ENCODE measurements at regions not wholly inside any gene's neighbourhood (a gene's known extent, or its start where the extent isn't known, plus 50 kb on each side); places are given as distances from the start of the nearest gene placed in this dataset.
A peak's percentile ranks its signal among the peaks of the same experiment; 100 is the strongest.

DNA sequence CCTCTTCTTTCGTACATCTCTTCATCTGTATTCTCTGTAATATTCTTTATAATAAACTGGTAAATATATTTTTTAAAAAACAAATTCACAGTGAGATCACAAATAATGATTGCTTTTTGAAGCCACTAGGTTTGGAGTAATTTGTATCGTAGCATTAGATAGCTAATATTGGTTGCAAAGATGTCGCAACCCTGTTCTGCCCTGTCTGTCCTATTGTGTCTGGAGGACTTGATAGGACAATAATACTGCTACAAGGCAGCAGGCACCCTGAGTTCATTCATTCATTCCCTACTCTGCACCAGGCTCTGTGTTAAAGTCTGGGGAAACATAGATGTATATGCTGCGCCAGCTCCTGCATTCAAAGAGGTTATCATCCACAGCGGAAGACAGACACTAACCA, 206.7 kb upstream of the KLF4 start:
- no peak for DNase-seq (ENCODE audit: low read depth in 6 of 9, low spot score in 9 of 9)
- Histone ChIP-seq H3K27ac (ENCODE audit: low read depth in 1 of 2, low read length in 1 of 2) (no peak overlapping the region), H3K27me3 (ENCODE audit: control insufficient read depth in 2 of 2, insufficient read depth in 1 of 2, low read length in 1 of 2) (no peaks in the 10 kb centered on the region), H3K4me1 (ENCODE audit: control insufficient read depth in 2 of 2, insufficient read depth in 2 of 2, low read length in 2 of 2) (no peaks in the 10 kb centered on the region), H3K9me3 (ENCODE audit: control insufficient read depth in 2 of 2, insufficient read depth in 1 of 2, low read length in 1 of 2) (no peaks in the 10 kb centered on the region), H3K4me3 (ENCODE audit: low read length in 2 of 2) (no peak overlapping the region), H3K36me3 (ENCODE audit: control insufficient read depth in 2 of 2, insufficient read depth in 2 of 2, low read length in 1 of 2) (no peaks in the 10 kb centered on the region)
- WGBS: 87% methylated on average over 5 of the region's 5 CpGs

DNA sequence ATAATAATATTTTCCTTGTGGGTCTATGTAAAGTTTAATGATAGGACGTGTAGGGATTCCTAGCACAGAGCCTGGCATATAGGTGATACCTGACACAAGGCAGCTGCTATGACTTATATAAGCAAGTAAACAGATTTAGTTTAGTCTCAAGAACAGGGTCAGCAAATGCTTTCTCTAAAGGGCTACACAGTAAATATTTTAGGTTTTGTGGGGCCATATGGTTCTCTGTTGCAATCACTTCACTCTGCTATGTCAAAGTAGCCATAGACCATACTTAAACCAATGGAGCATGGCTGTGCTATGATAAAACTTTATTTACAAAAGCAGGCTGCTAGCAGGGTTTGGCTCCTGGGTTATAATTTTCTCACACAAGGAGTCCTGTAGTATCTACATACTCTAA, 204.8 kb upstream of the KLF4 start:
- no peaks in the 10 kb centered on the region for H3K36me3 ChIP-seq (ENCODE audit: control insufficient read depth in 2 of 2, insufficient read depth in 2 of 2, low read length in 1 of 2)
- no peaks in the 10 kb centered on the region for H3K4me1 ChIP-seq (ENCODE audit: control insufficient read depth in 2 of 2, insufficient read depth in 2 of 2, low read length in 2 of 2)
- no peak overlapping the region for H3K27ac ChIP-seq (ENCODE audit: low read depth in 1 of 2, low read length in 1 of 2)
- no peak overlapping the region for H3K4me3 ChIP-seq (ENCODE audit: low read length in 2 of 2)
- DNase-seq (ENCODE audit: low read depth in 6 of 9, low spot score in 9 of 9): no peak
- no peaks in the 10 kb centered on the region for H3K9me3 ChIP-seq (ENCODE audit: control insufficient read depth in 2 of 2, insufficient read depth in 1 of 2, low read length in 1 of 2)
- no peaks in the 10 kb centered on the region for H3K27me3 ChIP-seq (ENCODE audit: control insufficient read depth in 2 of 2, insufficient read depth in 1 of 2, low read length in 1 of 2)
- WGBS: 94% methylated on average over 1 of the region's 1 CpG

DNA sequence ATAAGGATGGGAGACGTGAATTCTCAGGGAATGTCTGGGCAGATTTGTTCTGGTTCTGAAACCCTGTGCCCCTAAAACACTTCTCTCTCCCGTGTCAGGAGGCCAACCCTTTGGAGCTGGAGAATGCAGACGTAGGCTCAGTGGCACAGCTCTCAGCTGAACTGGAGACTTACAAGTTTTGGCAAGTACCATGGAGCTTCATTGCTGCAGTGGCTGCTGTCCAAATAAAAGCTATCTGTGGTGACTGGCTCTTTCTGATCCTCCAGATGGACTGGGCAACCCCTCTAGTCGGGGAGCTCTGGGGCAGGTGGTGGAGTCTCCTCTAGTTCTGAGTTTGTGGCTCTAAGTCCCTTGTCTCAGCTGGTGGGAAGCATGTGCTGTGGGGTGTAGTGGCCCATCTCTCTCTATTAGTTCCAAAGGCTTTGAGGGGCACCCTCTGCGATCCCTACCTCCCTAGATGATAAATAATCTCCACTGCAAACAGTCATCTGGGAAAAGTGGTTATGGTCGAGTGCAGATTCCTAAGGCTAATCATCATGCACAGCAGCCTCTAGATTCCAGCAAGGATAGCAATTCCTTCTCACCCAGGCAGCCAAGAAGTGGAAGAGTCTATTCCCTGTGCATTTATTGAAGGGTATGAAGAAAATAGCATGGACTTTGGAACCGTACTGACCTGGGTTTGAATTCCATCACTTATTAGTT, 204.2 kb upstream of the KLF4 start:
- Histone ChIP-seq H3K4me3 (ENCODE audit: low read length in 2 of 2) (no peak overlapping the region), H3K4me1 (ENCODE audit: control insufficient read depth in 2 of 2, insufficient read depth in 2 of 2, low read length in 2 of 2) (no peaks in the 10 kb centered on the region), H3K9me3 (ENCODE audit: control insufficient read depth in 2 of 2, insufficient read depth in 1 of 2, low read length in 1 of 2) (no peaks in the 10 kb centered on the region), H3K36me3 (ENCODE audit: control insufficient read depth in 2 of 2, insufficient read depth in 2 of 2, low read length in 1 of 2) (no peaks in the 10 kb centered on the region), H3K27ac (ENCODE audit: low read depth in 1 of 2, low read length in 1 of 2) (no peak overlapping the region), H3K27me3 (ENCODE audit: control insufficient read depth in 2 of 2, insufficient read depth in 1 of 2, low read length in 1 of 2) (no peaks in the 10 kb centered on the region)
- DNase-seq (ENCODE audit: low read depth in 6 of 9, low spot score in 9 of 9): no peak
- 92% methylated on average over 7 of the region's 7 CpGs for WGBS

DNA sequence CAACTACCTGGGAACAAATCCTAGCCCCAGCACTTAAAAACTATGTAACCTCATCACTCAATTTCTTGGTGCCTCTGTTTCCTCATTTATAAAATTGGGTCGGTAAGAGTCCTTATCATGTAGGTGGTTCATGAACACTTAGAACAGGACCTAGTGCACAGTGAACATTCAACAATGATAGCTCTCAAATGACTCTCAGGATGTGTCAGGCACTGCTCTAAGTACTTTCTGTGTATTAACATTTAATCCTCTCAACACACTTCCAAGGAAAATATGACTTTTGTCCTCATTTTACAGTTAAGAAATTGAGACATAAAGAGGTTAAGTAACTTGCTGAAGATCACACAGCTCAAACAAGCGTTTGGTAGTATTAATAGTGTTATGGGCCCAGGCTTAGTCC, 202.1 kb upstream of the KLF4 start:
- H3K9me3 ChIP-seq (ENCODE audit: control insufficient read depth in 2 of 2, insufficient read depth in 1 of 2, low read length in 1 of 2): no peaks in the 10 kb centered on the region
- H3K27me3 ChIP-seq (ENCODE audit: control insufficient read depth in 2 of 2, insufficient read depth in 1 of 2, low read length in 1 of 2): no peaks in the 10 kb centered on the region
- H3K4me3 ChIP-seq (ENCODE audit: low read length in 2 of 2): no peak overlapping the region
- DNase-seq (ENCODE audit: low read depth in 6 of 9, low spot score in 9 of 9): no peak
- no peaks in the 10 kb centered on the region for H3K36me3 ChIP-seq (ENCODE audit: control insufficient read depth in 2 of 2, insufficient read depth in 2 of 2, low read length in 1 of 2)
- H3K27ac ChIP-seq (ENCODE audit: low read depth in 1 of 2, low read length in 1 of 2): no peak overlapping the region
- WGBS: 96% methylated on average over 2 of the region's 2 CpGs
- H3K4me1 ChIP-seq (ENCODE audit: control insufficient read depth in 2 of 2, insufficient read depth in 2 of 2, low read length in 2 of 2): no peaks in the 10 kb centered on the region

DNA sequence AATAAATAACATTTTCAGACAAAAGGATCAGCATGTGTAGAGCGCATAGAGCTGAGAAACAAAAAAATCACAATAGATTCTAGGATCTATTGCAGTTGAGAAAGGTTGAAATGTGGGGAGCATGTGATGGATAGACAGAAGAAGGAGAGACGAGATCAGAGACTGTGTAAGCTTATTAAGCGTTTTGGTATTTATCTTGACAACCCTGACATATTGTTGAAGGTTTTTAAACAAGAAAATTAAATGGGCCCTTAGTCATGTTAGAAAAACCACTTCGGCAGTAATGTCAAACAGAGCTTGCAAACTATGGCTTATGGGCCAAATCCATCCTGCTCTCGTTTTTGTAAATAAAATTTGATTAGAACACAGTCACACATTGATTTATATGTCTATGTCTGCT, 200.5 kb upstream of the KLF4 start:
- Histone ChIP-seq H3K4me3 (ENCODE audit: low read length in 2 of 2) (no peak overlapping the region), H3K27ac (ENCODE audit: low read depth in 1 of 2, low read length in 1 of 2) (no peak overlapping the region), H3K4me1 (ENCODE audit: control insufficient read depth in 2 of 2, insufficient read depth in 2 of 2, low read length in 2 of 2) (no peaks in the 10 kb centered on the region), H3K9me3 (ENCODE audit: control insufficient read depth in 2 of 2, insufficient read depth in 1 of 2, low read length in 1 of 2) (no peaks in the 10 kb centered on the region), H3K27me3 (ENCODE audit: control insufficient read depth in 2 of 2, insufficient read depth in 1 of 2, low read length in 1 of 2) (no peaks in the 10 kb centered on the region), H3K36me3 (ENCODE audit: control insufficient read depth in 2 of 2, insufficient read depth in 2 of 2, low read length in 1 of 2) (no peaks in the 10 kb centered on the region)
- 74% methylated on average over 5 of the region's 5 CpGs for WGBS
- DNase-seq (ENCODE audit: low read depth in 6 of 9, low spot score in 9 of 9): no peak

DNA sequence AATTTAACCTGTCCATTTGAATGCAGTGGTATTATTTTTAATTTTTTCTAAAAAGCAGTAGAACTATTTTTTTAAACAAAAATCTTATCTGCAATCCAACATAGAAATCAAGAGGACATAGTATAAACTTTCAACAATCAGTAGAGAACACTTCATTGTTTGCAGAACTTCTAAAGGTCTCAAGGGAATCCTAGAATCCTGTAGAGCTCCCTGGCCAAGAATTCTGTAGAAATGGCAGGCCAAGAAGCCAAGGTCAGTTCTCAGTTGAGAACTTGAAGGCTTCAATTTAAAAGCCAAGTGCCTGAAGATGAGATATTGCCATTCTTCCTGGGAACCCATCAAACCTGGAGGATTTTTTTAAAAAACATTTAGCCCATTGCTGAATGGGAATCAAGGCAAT, 199.2 kb upstream of the KLF4 start:
- H3K27ac ChIP-seq (ENCODE audit: low read depth in 1 of 2, low read length in 1 of 2): no peak overlapping the region

DNA sequence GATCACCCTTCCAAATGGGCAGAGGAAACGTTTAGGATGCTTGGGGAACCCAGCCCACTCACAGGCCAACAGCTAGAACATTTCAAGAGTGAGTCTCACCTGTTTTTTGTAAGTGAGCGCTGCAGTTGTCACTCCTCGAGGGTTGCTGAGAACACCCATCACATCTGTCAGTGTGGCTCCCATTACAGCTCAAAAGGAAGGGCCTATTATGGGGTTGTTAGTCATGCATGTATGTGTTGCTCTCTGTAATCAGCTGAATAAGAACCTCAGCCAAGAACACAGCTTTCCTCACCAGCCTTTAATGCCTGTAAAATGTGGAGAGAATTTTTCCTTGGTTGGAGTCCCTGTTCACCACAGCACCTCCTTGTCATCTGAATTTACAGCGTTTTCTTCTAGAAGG, 196.3 kb upstream of the KLF4 start:
- Histone ChIP-seq H3K27me3 (ENCODE audit: control insufficient read depth in 2 of 2, insufficient read depth in 1 of 2, low read length in 1 of 2) (no peaks in the 10 kb centered on the region), H3K9me3 (ENCODE audit: control insufficient read depth in 2 of 2, insufficient read depth in 1 of 2, low read length in 1 of 2) (no peaks in the 10 kb centered on the region), H3K4me1 (ENCODE audit: control insufficient read depth in 2 of 2, insufficient read depth in 2 of 2, low read length in 2 of 2) (no peaks in the 10 kb centered on the region), H3K36me3 (ENCODE audit: control insufficient read depth in 2 of 2, insufficient read depth in 2 of 2, low read length in 1 of 2) (no peaks in the 10 kb centered on the region), H3K27ac (ENCODE audit: low read depth in 1 of 2, low read length in 1 of 2) (no peak overlapping the region), H3K4me3 (ENCODE audit: low read length in 2 of 2) (no peak overlapping the region)
- WGBS: 82% methylated on average over 4 of the region's 4 CpGs
- no peak for DNase-seq (ENCODE audit: low read depth in 6 of 9, low spot score in 9 of 9)

More for the DNA sequence above, 199.2 kb upstream of the KLF4 start:
- no peaks in the 10 kb centered on the region for H3K9me3 ChIP-seq (ENCODE audit: control insufficient read depth in 2 of 2, insufficient read depth in 1 of 2, low read length in 1 of 2)
- no peaks in the 10 kb centered on the region for H3K27me3 ChIP-seq (ENCODE audit: control insufficient read depth in 2 of 2, insufficient read depth in 1 of 2, low read length in 1 of 2)
- DNase-seq (ENCODE audit: low read depth in 6 of 9, low spot score in 9 of 9): no peak
- no peak overlapping the region for H3K4me3 ChIP-seq (ENCODE audit: low read length in 2 of 2)
- no peaks in the 10 kb centered on the region for H3K36me3 ChIP-seq (ENCODE audit: control insufficient read depth in 2 of 2, insufficient read depth in 2 of 2, low read length in 1 of 2)
- no peaks in the 10 kb centered on the region for H3K4me1 ChIP-seq (ENCODE audit: control insufficient read depth in 2 of 2, insufficient read depth in 2 of 2, low read length in 2 of 2)

DNA sequence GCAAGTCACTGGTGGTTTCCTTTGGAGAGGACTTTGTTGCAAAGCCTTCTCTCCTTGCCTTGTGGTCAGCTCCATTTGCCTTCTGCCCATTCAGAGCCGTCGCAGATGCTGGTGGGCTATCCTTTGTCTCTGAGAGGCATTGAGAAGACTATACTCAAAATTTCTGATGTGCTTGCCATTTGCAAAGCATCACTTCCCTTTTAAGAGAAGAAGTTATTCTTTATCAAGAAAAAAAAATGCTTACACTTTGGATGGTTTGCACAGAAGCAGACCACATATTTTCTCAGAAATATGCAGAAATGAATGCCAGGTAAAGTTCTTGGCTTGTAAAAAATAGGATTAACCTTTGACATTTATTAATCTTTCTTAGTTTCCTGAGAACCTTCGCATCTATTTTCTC, 195.8 kb upstream of the KLF4 start:
- no peaks in the 10 kb centered on the region for H3K9me3 ChIP-seq (ENCODE audit: control insufficient read depth in 2 of 2, insufficient read depth in 1 of 2, low read length in 1 of 2)
- no peaks in the 10 kb centered on the region for H3K36me3 ChIP-seq (ENCODE audit: control insufficient read depth in 2 of 2, insufficient read depth in 2 of 2, low read length in 1 of 2)
- H3K27ac ChIP-seq (ENCODE audit: low read depth in 1 of 2, low read length in 1 of 2): no peak overlapping the region
- no peak overlapping the region for H3K4me3 ChIP-seq (ENCODE audit: low read length in 2 of 2)
- H3K27me3 ChIP-seq (ENCODE audit: control insufficient read depth in 2 of 2, insufficient read depth in 1 of 2, low read length in 1 of 2): no peaks in the 10 kb centered on the region
- 85% methylated on average over 3 of the region's 3 CpGs for WGBS
- no peaks in the 10 kb centered on the region for H3K4me1 ChIP-seq (ENCODE audit: control insufficient read depth in 2 of 2, insufficient read depth in 2 of 2, low read length in 2 of 2)
- no peak for DNase-seq (ENCODE audit: low read depth in 6 of 9, low spot score in 9 of 9)

DNA sequence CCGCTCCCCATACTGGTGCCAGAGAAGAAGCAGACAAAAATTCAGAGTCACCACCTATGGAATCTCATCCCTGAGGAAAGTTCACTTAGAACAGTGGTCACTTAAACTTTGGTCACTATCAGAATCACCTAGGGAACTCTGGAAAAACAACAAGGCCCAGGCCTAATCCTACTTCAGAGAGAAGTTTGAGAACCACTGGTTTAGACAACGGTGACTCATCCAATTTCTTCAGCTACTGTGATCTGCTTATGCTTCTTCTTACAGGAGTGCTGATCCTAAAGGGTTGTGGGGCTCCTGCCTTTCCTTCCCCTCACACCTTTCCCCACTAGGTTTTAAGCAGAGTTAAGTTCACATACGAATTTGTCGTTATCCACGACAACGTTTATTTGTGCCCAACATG, 194.7 kb upstream of the KLF4 start:
- no peaks in the 10 kb centered on the region for H3K36me3 ChIP-seq (ENCODE audit: control insufficient read depth in 2 of 2, insufficient read depth in 2 of 2, low read length in 1 of 2)
- no peaks in the 10 kb centered on the region for H3K4me1 ChIP-seq (ENCODE audit: control insufficient read depth in 2 of 2, insufficient read depth in 2 of 2, low read length in 2 of 2)
- 97% methylated on average over 6 of the region's 6 CpGs for WGBS
- no peak overlapping the region for H3K4me3 ChIP-seq (ENCODE audit: low read length in 2 of 2)
- no peaks in the 10 kb centered on the region for H3K9me3 ChIP-seq (ENCODE audit: control insufficient read depth in 2 of 2, insufficient read depth in 1 of 2, low read length in 1 of 2)
- peak overlapping the region in 1 of 2 donors; percentile 20 for H3K27ac ChIP-seq (ENCODE audit: low read depth in 1 of 2, low read length in 1 of 2)
- no peak for DNase-seq (ENCODE audit: low read depth in 6 of 9, low spot score in 9 of 9)
- no peaks in the 10 kb centered on the region for H3K27me3 ChIP-seq (ENCODE audit: control insufficient read depth in 2 of 2, insufficient read depth in 1 of 2, low read length in 1 of 2)

DNA sequence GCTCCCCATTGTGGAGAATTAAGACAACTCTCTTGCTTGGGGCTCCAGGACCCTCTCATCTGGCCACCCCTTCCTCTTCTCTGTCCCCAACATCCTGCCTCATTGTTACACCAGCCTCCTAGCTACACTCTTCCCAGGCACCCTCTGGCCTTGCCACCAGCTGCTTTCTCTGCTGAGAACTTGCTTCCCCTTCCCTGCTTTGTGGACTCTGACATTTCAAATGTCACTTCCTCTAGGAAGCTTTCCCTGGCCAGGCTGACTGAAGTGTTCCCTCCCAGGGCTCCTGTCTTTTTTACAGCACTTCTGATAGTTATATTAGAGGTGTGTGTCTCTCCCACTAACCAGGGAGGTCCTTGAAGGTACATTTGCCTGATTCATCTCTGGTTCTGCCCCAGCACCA, 194.0 kb upstream of the KLF4 start:
- Histone ChIP-seq H3K4me3 (ENCODE audit: low read length in 2 of 2) (no peak overlapping the region), H3K4me1 (ENCODE audit: control insufficient read depth in 2 of 2, insufficient read depth in 2 of 2, low read length in 2 of 2) (no peaks in the 10 kb centered on the region), H3K36me3 (ENCODE audit: control insufficient read depth in 2 of 2, insufficient read depth in 2 of 2, low read length in 1 of 2) (no peaks in the 10 kb centered on the region), H3K27ac (ENCODE audit: low read depth in 1 of 2, low read length in 1 of 2) (no peak overlapping the region), H3K9me3 (ENCODE audit: control insufficient read depth in 2 of 2, insufficient read depth in 1 of 2, low read length in 1 of 2) (no peaks in the 10 kb centered on the region), H3K27me3 (ENCODE audit: control insufficient read depth in 2 of 2, insufficient read depth in 1 of 2, low read length in 1 of 2) (no peaks in the 10 kb centered on the region)
- no peak for DNase-seq (ENCODE audit: low read depth in 6 of 9, low spot score in 9 of 9)
